Adrenal gland (tissue), 9 donors: ENCODE measurements at regions not wholly inside any gene's neighbourhood (a gene's known extent, or its start where the extent isn't known, plus 50 kb on each side); places are given as distances from the start of the nearest gene placed in this dataset.
A peak's percentile ranks its signal among the peaks of the same experiment; 100 is the strongest.

Source experiments
- DNase-seq, 7 donors: peaks; one replicate each; pipeline ENCODE4 v3.0.0-alpha.2; 2019 to 2020
- H3K27ac ChIP-seq, 5 donors: fragments of 200-600 bp; sonication (generic) in 4 of 5; 1 replicate in 3 of 5; 2 replicates in 2 of 5; pipeline versions ENCODE4 v1.5.1 to v1.8.0; 2016 to 2020; ENCODE audit warnings: mild to moderate bottlenecking in 1 of 5
- H3K27me3 ChIP-seq: fragments of 200-600 bp; 2 replicates; pipeline ENCODE4 v1.8.0; 2021
- H3K36me3 ChIP-seq, 2 donors: fragments of 200-600 bp; replicated peaks in 1 of 2; 1 replicate in 1 of 2; 2 replicates in 1 of 2; pipeline versions ENCODE4 v1.5.1 to v1.8.0; 2018 to 2022
- H3K4me1 ChIP-seq, 2 donors: fragments of 200-600 bp; replicated peaks in 1 of 2; 1 replicate in 1 of 2; 2 replicates in 1 of 2; pipeline versions ENCODE4 v1.5.1 to v1.8.0; 2018 to 2021
- H3K4me3 ChIP-seq, 4 donors: fragments of 200-600 bp; sonication (generic) in 3 of 4; one replicate each; pipeline ENCODE4 v1.5.1; 2016 to 2018
- H3K9me3 ChIP-seq, 3 donors: fragments of 200-600 bp; sonication (generic) in 1 of 3; replicated peaks in 1 of 3; 1 replicate in 2 of 3; 2 replicates in 1 of 3; pipeline versions ENCODE4 v1.5.1 to v1.8.0; 2016 to 2021
- POLR2A ChIP-seq, 2 donors: fragments of 450-650 bp; IDR thresholded peaks; one replicate each; pipeline ENCODE4 v1.6.1; 2017; ENCODE audit warnings: antibody characterized with exemption in 2 of 2, mild to moderate bottlenecking in 2 of 2, moderate library complexity in 1 of 2
- WGBS, 4 donors: extraction: QIAGEN DNeasy Blood & Tissue Kit in 2 of 4; methylation state at CpG; one replicate each; pipeline versions ENCODE4 v1.1.5 to v1.1.7; 2013 to 2017; 5-methylcytosine and 5-hydroxymethylcytosine counted together
- intact Hi-C, 2 donors: fragments of 100-400 bp; cut with DNase I; formaldehyde crosslinking; loops; one replicate each; pipeline versions ENCODE4 v1.14.1 to v1.15.0; 2022 to 2023
- TF ChIP-seq, protein P1 (sequence below), 6 experiments: fragments of 450-650 bp in 4 of 6; fragments of 200-600 bp in 2 of 6; sonication (generic) in 1 of 6; IDR thresholded peaks; 1 replicate in 5 of 6; 2 replicates in 1 of 6; pipeline versions ENCODE4 v1.5.1 to v1.8.0; 2016 to 2021; ENCODE audit warnings: antibody characterized with exemption in 6 of 6, mild to moderate bottlenecking in 2 of 6, moderate library complexity in 1 of 6
- donor health status: healthy with polysubstance abuse.
- donor health status: Bipolar disorder and iron deficiency.
- donor health status: DM: yes; HTN: yes; CAD: no.
- donor health status: DM: no; HTN: no; CAD: no.
- donor health status: DM: no; HTN: no; CAD: no.

DNA sequence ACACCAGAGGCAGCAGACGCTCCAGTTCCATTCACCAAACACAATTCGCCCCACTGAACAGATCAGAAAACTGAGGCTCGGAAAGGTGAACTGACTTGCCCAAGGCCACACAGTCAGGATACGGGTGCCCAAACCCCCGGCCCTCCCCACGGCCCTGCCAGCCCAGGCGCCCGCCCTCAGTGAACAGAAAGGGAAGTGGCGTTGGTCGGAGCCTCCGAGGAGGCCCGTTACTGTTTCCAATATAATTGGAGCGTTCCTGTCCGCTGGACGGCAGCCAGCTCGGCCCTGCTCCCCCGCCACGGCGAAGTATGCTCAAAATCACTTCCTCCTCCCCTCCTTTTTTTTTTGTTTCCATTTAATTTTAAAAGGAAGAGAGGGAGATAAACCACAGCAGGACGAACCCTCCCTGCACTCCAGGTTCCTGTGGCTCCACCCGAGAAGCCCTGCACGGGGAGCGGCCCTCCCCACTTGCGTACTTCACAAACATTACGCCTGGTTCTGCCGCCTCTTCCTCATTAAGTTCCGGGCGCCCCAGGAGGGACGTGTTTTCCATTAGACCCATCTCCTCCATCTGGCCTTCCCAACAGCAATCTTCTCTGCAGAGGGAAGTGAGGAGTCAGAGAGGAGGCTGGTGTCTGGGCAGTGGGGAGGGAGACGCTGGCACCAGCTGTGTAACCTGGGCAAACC lies 61.1 kb downstream of the NCOR2 start:
- Histone ChIP-seq H3K27me3 (no peaks in the 10 kb centered on the region), H3K27ac (peak overlapping the region; percentile 7 to 84 (median 68)), H3K4me3 (no peak overlapping the region), H3K4me1 (peaks cover 35 to 59% of the 10 kb centered on the region in 2 donors), H3K9me3 (no peaks in the 10 kb centered on the region), H3K36me3 (no peaks in the 10 kb centered on the region)
- WGBS, 4 donors, result 32 to 49% (median 40%) methylated on average over 24 to 30 of the region's 30 CpGs
- TF ChIP-seq, protein P1, sequence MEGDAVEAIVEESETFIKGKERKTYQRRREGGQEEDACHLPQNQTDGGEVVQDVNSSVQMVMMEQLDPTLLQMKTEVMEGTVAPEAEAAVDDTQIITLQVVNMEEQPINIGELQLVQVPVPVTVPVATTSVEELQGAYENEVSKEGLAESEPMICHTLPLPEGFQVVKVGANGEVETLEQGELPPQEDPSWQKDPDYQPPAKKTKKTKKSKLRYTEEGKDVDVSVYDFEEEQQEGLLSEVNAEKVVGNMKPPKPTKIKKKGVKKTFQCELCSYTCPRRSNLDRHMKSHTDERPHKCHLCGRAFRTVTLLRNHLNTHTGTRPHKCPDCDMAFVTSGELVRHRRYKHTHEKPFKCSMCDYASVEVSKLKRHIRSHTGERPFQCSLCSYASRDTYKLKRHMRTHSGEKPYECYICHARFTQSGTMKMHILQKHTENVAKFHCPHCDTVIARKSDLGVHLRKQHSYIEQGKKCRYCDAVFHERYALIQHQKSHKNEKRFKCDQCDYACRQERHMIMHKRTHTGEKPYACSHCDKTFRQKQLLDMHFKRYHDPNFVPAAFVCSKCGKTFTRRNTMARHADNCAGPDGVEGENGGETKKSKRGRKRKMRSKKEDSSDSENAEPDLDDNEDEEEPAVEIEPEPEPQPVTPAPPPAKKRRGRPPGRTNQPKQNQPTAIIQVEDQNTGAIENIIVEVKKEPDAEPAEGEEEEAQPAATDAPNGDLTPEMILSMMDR (IDR thresholded peaks at IDR 0.05), result no peak
- peak in 1 of 2 donors; percentile 53 for TF ChIP-seq POLR2A (IDR thresholded peaks at IDR 0.05)
- peak; percentile 66 to 93 (median 75) for DNase-seq
- intact Hi-C loops, result no loop called here

DNA sequence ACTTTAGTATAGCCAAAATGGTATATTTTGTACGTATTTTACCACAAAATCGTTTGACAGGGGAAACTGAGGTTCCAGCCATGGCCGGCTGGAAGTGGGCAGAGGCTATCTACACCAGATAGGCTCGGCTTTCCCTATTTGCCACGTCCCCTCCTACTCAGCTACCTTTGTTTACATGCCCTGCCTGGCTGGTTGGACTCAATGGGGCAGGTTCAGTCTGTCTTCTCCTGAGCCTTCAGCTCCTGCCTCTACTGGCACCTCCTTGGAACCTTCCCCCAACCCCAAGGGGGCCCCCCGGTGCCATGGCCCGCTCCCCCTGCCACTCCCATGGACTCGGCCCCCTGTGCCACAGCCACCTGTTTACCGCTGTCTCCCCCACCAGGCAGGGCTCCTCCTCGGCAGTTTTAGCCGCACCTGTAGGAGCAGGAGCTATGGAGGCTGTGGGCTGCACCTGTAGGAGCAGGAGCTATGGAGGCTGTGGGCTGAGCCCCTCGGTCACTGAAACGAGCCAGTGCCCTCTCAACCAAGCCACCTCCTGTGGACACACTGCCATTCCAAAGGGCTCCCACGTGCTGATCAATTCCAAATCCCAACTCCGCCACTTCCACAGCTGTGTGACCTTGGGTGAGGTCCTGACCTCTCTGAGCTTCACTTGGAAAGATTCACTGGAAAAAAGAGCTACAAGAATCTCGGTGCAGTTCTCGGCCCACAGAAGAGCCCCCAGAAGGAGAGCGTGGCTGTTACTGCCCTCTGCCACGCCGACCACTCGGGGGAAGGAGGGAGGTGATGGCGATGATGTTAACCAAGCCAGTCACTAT lies 62.2 kb downstream of the NCOR2 start:
- H3K9me3 ChIP-seq, result no peaks in the 10 kb centered on the region
- WGBS, 4 donors, result 70 to 78% (median 72%) methylated on average over 13 to 22 of the region's 22 CpGs
- H3K36me3 ChIP-seq, result no peaks in the 10 kb centered on the region
- intact Hi-C loops, result no loop called here
- DNase-seq, result no peak
- no peak overlapping the region for H3K4me3 ChIP-seq
- TF ChIP-seq, protein P1 (IDR thresholded peaks at IDR 0.05), result no peak
- H3K27ac ChIP-seq, result peak overlapping the region in 3 of 5 donors; percentile 68 to 84 (median 83)
- H3K4me1 ChIP-seq, result peaks cover 31 to 55% of the 10 kb centered on the region in 2 donors
- no peaks in the 10 kb centered on the region for H3K27me3 ChIP-seq

DNA sequence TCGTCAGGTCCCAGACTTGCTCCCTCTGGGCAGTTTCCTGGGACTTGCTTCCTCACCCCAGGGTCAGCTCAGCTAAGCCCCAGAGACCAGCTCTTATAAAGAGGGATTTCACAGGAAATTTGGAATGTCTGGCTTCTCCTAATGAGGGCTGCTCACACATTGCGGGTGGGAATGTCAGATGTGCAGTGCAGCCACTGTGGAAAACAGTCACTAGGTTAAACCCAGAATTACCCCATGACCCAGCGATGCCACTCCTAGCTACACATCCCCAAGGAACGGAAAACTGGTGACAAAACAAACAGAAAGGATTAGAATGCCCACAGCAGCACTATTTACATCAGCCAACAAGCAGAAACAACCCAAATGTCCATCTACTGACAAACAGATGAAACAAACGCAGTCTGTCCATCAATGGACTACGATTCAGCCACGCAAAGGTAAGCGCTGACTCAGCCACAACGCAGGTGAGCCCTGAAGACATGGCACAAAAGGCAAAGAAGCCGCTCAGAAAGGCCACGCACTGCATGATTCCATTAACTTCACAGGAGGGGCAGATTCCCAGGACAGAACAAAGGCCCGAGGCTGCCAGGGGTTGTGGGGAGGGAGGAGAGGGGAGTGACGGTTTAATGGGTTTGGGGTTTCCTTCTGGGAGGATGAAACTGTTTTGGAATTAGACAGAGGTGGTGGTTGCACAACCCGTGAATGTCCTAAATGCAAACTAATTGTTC lies 63.0 kb downstream of the NCOR2 start:
- 82 to 83% (median 82%) methylated on average over 11 to 14 of the region's 14 CpGs for WGBS, 4 donors
- Histone ChIP-seq H3K36me3 (no peaks in the 10 kb centered on the region), H3K9me3 (no peaks in the 10 kb centered on the region), H3K4me1 (peaks cover 25 to 47% of the 10 kb centered on the region in 2 donors), H3K27ac (peak overlapping the region in 2 of 5 donors; percentile 83 to 84), H3K4me3 (no peak overlapping the region), H3K27me3 (no peaks in the 10 kb centered on the region)
- TF ChIP-seq, protein P1 (IDR thresholded peaks at IDR 0.05), result no peak
- no peak for TF ChIP-seq POLR2A (IDR thresholded peaks at IDR 0.05)
- intact Hi-C loops, result no loop called here
- DNase-seq, result no peak

DNA sequence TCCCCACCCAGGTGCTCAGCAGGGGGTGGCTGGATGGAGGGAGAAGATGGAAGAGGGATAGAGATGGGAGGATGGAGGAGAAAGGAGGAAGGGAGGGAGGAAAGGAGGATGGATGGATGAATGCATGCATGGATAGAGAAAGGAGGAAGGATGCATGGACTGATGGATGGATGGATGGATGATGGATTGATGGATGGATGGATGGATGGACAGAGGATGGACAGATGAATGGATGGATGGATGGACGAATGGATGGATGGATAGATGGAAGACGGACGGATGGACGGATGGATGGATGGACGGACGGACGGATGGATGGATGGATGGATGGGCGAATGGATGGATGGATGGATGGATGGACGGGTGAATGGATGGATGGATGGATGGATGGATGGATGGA lies 64.1 kb downstream of the NCOR2 start:
- no peaks in the 10 kb centered on the region for H3K9me3 ChIP-seq
- intact Hi-C loops, result no loop called here
- H3K4me3 ChIP-seq, result no peak overlapping the region
- peaks cover 20 to 46% of the 10 kb centered on the region in 2 donors for H3K4me1 ChIP-seq
- peak overlapping the region in 1 of 5 donors; percentile 21 for H3K27ac ChIP-seq
- H3K27me3 ChIP-seq, result no peaks in the 10 kb centered on the region
- no peaks in the 10 kb centered on the region for H3K36me3 ChIP-seq
- WGBS, 4 donors, result 83 to 98% (median 86%) methylated on average over 9 of the region's 9 CpGs
- DNase-seq, result no peak
- TF ChIP-seq POLR2A (IDR thresholded peaks at IDR 0.05), result no peak
- TF ChIP-seq, protein P1 (IDR thresholded peaks at IDR 0.05), result no peak
